Stimulated activated CD8-positive, alpha-beta memory T cell treated with anti-CD3 and anti-CD28 coated beads, Interleukin-7, amount 100 ng/mL, for 4 hours (primary cell): ENCODE measurements at regions not wholly inside any gene's neighbourhood (a gene's known extent, or its start where the extent isn't known, plus 50 kb on each side); places are given as distances from the start of the nearest gene placed in this dataset.
"Not testable (repeated sequence)": the region's sequence is repeated elsewhere in the genome, so short reads cannot be mapped to it uniquely, and the experiment has no call there.

Experiments used
- DNase-seq, 2 donors: peaks; one replicate each; pipeline ENCODE4 v3.0.0-alpha.2; 2020; ENCODE audit warnings: low read depth in 2 of 2

GRCh38 chr12:25337916-25338315 is 87.2 kb upstream of the KRAS start:
- no peak for DNase-seq

GRCh38 chr12:25332143-25332542 is 81.4 kb upstream of the KRAS start:
- no peak for DNase-seq

DNA sequence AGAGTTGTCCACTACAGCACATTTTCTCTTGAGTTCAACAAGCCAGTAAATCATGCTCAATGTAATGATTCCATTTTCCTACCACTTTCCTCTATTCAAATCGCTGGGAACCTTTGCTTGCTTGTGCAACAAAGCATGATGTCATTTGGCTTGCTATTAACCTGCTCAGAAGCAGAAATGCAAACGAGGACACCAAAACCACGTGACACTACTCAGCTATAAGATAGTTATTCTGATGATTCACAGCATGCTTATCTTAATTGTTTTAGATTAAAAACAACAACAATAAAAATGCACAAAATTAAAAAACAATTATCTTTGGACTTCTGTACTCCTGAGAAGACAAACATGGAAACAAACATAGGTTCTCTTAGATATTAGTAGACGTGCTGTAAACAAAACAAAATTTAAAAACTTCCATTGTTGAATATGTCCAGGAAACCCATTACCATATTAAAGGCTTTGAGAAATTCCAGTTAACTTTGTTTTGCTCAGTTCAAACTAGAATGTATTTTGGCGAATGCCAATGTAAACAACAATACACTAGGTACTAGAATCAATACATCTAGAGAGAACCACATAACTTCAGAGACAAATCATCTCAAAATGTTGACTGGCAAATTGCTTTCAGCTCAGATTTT is 77.5 kb upstream of the KRAS start:
- DNase-seq = no peak

GRCh38 chr12:25327321-25327720 is 76.6 kb upstream of the KRAS start:
- DNase-seq = no peak

DNA sequence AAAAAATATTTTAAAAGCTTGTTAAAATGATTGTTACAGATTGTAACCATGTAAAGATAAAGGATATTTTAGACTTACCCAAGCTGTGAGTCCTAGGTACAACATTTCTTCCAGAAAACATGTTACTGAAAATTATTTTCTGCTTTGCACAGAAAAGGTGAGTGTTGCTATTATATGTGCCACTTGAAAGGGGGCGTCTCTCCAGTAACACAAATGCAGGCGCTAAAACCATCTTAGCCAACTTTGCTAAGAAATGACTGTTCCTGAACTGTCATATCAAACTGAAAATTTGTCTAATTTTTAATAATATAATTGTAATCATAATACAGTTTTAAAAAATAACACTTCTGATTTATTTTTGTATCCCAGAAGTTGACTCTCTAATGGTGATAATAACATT is 75.6 kb upstream of the KRAS start:
- no peak for DNase-seq

GRCh38 chr12:25324861-25325260 is 74.1 kb upstream of the KRAS start:
- DNase-seq = no peak

DNA sequence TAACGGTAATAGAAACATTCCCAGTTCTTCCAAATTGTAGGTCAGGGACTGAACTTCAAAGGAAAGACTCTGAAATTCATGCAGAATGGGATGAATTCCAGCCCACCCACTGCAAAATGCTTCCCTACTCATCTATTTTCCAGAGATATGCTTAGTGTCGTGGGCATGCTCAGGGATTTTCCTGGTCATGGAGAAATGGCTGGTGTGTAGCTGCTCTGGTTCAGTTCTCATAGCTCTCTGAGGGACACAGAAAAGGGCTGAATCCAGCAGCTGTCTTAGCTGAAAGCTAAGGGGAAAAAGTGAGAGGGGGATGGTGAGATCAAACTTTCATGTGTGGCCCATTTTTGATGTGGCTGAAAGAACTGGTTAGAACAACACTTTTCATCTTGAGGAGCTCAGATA is 72.9 kb upstream of the KRAS start:
- no peak for DNase-seq

GRCh38 chr12:25322918-25323531 is 72.3 kb upstream of the KRAS start:
- no peak for DNase-seq

DNA sequence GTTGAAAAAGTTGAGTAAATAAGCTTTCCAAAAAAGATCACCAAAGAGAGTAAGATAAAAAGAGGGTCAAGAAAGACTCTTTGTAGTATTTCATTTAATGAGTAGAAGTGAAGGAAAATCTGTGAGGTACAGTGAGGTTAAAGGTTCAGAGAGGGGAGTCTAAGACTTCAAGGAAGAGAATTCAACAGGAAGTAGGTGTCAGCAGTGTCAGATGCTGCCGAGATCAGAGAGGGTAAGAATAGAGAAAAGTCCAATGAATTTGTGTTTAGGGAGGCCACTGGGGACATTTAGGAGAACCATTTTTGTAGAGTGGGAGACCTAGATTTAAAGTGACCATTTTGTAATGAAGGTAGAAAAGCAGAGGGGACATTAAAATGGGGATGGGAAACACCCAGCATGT is 71.6 kb upstream of the KRAS start:
- DNase-seq = no peak

GRCh38 chr12:25321772-25322171 is 71.0 kb upstream of the KRAS start:
- no peak for DNase-seq

DNA sequence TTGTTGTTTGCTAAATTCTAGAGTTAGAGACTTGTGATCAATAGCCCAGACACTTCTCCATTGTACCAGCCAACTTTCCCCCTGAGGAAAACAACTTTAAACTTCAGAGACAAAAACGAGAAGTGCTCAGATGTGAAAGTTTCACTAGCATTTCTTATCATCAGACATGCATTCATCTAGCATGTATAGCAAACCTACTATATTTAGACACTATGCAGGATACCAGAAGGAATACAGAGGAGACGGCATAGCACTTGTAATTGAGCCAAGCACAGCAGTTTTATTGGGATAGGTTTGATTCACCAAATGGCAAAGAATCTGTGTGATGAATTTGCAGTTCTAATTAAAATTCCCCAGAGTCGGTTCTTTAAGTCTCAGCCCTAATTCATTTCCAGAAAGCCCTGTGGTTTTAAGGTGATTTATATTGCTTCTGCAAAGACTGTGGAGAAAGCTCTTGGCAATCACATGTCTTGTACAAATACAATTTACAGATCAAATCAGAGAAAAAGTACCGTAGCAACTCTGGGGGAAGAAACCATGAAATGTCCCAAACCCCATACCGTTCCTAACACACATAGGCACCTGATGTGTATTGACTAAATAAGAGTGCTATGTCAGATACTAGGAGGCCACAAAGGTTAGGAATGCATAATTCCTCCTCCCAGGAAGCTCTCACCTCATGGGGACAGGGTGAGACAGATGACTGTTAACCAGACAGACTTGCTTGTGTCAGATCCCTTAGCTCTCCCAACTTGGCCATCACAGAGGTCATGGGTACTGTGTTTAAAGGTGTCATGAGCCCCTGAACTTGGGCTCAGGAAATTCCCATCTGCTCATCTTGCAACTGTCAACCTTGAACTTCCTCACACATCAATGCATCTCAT is 69.6 kb upstream of the KRAS start:
- DNase-seq = no peak

GRCh38 chr12:25319233-25319984 is 68.7 kb upstream of the KRAS start:
- DNase-seq = no peak

- no peak for DNase-seq
Measured at GRCh38 chr12:25317553-25317952, 66.8 kb upstream of the KRAS start.

- no peak for DNase-seq
Measured at GRCh38 chr12:25315388-25315787, 64.7 kb upstream of the KRAS start.

DNA sequence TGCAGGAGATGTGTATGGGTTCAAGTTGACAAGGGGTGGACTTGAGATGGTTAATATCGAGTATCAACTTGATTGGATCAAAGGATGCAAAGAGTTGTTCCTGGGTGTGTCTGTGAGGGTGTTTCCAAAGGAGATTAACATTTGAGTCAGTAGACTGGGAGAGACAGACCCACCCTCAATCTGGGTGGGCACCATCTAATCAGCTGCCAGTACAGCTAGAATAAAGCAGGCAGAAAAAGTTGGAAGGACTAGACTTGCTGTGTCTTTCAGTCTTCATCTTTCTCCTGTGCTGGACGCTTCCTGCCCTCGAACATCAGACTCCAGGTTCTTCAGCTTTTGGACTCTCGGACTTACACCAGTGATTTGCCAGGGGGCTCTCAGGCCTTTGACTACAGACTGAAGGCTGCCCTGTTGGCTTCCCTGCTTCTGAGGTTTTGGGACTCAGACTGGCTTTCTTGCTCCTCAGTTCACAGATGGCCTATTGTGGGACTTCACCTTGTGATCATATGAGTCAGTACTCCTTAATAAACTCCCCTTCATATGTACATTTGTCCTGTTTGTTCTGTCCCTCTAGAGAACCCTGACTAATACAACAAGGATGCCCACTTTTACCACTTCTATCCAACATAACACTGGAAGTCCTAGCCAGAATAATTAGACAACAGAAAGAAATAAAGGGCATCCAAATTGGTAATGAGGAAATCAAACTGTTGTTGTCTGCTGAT is 62.7 kb upstream of the KRAS start:
- not testable (repeated sequence) for DNase-seq

GRCh38 chr12:25311506-25311905 is 60.8 kb upstream of the KRAS start:
- DNase-seq = no peak

DNA sequence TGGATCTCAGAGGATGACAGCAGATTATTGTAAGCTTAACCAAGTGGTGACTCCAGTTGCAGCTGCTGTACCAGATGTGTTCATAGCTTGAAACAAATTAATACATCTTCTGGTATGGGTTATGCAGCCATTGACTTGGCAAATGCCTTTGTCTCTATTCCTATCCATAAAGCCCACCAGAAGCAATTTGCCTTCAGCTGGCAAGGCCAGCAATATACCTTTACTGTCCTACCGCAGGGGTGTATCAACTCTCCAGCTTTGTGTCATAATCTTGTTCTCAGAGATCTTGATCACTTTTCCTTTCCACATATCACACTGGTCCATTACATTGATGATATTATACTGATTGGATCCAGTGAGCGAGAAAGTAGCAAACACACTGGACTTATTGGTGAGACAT is 59.3 kb upstream of the KRAS start:
- not testable (repeated sequence) for DNase-seq

- no peak for DNase-seq
Measured at GRCh38 chr12:25308756-25309155, 58.0 kb upstream of the KRAS start.

- DNase-seq = no peak
Measured at GRCh38 chr12:25307818-25308217, 57.1 kb upstream of the KRAS start.

DNA sequence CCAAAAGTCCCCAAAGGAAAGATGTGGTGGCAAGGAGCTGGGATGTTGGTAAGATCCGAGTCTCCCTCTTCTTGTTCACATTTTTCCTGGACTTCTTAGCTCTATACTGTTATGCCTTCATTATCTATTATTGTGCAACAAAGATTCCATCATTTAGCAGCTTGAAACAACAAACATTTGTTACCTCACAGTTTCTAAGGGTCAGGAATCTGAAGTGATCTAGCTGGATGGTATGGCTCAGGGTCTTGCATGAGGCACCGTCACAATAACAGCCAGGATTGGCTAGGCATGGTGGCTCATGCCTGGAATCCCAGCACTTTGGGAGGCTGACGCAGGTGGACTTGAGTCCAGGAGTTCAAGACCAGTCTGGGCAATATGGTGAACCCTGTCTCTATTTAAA is 51.1 kb upstream of the KRAS start:
- DNase-seq = no peak
